Mammary epithelial cell (primary cell): ENCODE measurements at regions not wholly inside any gene's neighbourhood (a gene's known extent, or its start where the extent isn't known, plus 50 kb on each side); places are given as distances from the start of the nearest gene placed in this dataset.

Experiments used
- CTCF ChIP-seq, 2 donors: IDR thresholded peaks in 1 of 2; conservative IDR thresholded peaks in 1 of 2; 2 replicates each; pipeline ENCODE4 v1.5.1; 2011 to 2012; ENCODE audit warnings: inconsistent platforms in 2 of 2, low read length in 2 of 2, mild to moderate bottlenecking in 2 of 2, control low read depth in 1 of 2, low read depth in 1 of 2; ENCODE audit not compliant: insufficient read depth in 1 of 2; ENCODE audit errors: extremely low read depth in 1 of 2
- EZH2 ChIP-seq: IDR thresholded peaks from 2 replicates; pipeline ENCODE4 v1.6.1; 2012; ENCODE audit warnings: low read length, inconsistent platforms, borderline replicate concordance

GRCh38 chr1:177435364-177435763, 264.6 kb downstream of the BRINP2 start:
- TF ChIP-seq CTCF (conservative IDR thresholded peaks at IDR 0.05 in 1 of 2, IDR thresholded peaks at IDR 0.05 in 1 of 2; ENCODE audit: extremely low read depth in 1 of 2, insufficient read depth in 1 of 2, low read depth in 1 of 2, low read length in 2 of 2) (no peak), EZH2 (no peak)
